B cell (primary cell): ENCODE measurements at regions not wholly inside any gene's neighbourhood (a gene's known extent, or its start where the extent isn't known, plus 50 kb on each side); places are given as distances from the start of the nearest gene placed in this dataset.

ENCODE experiments used
- ATAC-seq: fragments of 200-7000 bp; cut with Tn5 transposase; one replicate; pipeline ENCODE4 v1.10.0; 2021; ENCODE audit warnings: low read depth, mild to moderate bottlenecking, moderate number of reproducible peaks, moderate library complexity
- CTCF ChIA-PET: fragments of 350-600 bp; sonication (Branson Sonifier 250); formaldehyde crosslinking; loops from one replicate; lab custom pipeline; 2021; ENCODE audit warnings: antibody characterized with exemption, inconsistent platforms; lab: Charles Lee
- POLR2A ChIA-PET: fragments of 350-600 bp; sonication (Branson Sonifier 250); formaldehyde crosslinking; loops from one replicate; lab custom pipeline; 2021; ENCODE audit warnings: antibody characterized with exemption; lab: Charles Lee
- DNase-seq: peaks from one replicate; pipeline ENCODE4 v3.0.0; 2013
- H2AFZ ChIP-seq: 2 replicates; pipeline ENCODE4 v1.6.1; 2012; ENCODE audit warnings: mild to moderate bottlenecking, low read depth, low read length; ENCODE audit not compliant: insufficient read depth, poor library complexity, severe bottlenecking
- H3K27ac ChIP-seq, 2 donors: 1 replicate in 1 of 2; 2 replicates in 1 of 2; pipeline ENCODE4 v1.5.1; 2012 to 2013; ENCODE audit warnings: low read length in 2 of 2, mild to moderate bottlenecking in 2 of 2, moderate library complexity in 1 of 2
- H3K27me3 ChIP-seq, 4 experiments: fragments of 200-600 bp in 1 of 4; sonication (generic) in 1 of 4; replicated peaks in 1 of 4; 1 replicate in 2 of 4; 2 replicates in 2 of 4; pipeline versions ENCODE4 v1.6.1 to v1.7.0; 2013 to 2016; ENCODE audit warnings: low read length in 3 of 4, mild to moderate bottlenecking in 2 of 4, mixed read lengths in 1 of 4, moderate library complexity in 1 of 4; ENCODE audit not compliant: insufficient read depth in 4 of 4, control insufficient read depth in 3 of 4; ENCODE audit errors: control extremely low read depth in 1 of 4
- H3K36me3 ChIP-seq, 2 experiments: replicated peaks in 1 of 2; 1 replicate in 1 of 2; 2 replicates in 1 of 2; pipeline versions ENCODE4 v1.6.1 to v1.7.1; 2013; ENCODE audit warnings: low read length in 1 of 2; ENCODE audit not compliant: insufficient read depth in 2 of 2, control insufficient read depth in 1 of 2; ENCODE audit errors: control extremely low read depth in 1 of 2, extremely low read depth in 1 of 2
- H3K4me1 ChIP-seq, 2 donors: fragments of 200-600 bp in 1 of 2; sonication (generic) in 1 of 2; 1 replicate in 1 of 2; 2 replicates in 1 of 2; pipeline versions ENCODE4 v1.5.1 to v1.6.1; 2013 to 2017; ENCODE audit warnings: low read length in 2 of 2; ENCODE audit not compliant: control insufficient read depth in 2 of 2, insufficient read depth in 2 of 2
- H3K4me2 ChIP-seq: replicated peaks from 2 replicates; pipeline ENCODE3; 2012; ENCODE audit warnings: mild to moderate bottlenecking, low read depth, low read length; ENCODE audit not compliant: poor library complexity, severe bottlenecking
- H3K4me3 ChIP-seq, 5 experiments: fragments of 200-600 bp in 1 of 5; sonication (generic) in 1 of 5; 1 replicate in 3 of 5; 2 replicates in 2 of 5; pipeline versions ENCODE4 v1.5.1 to v1.7.0; 2011 to 2016; ENCODE audit warnings: low read length in 4 of 5, mild to moderate bottlenecking in 4 of 5, low read depth in 2 of 5, control low read depth in 1 of 5, moderate library complexity in 1 of 5; ENCODE audit not compliant: insufficient read depth in 1 of 5; ENCODE audit errors: control extremely low read depth in 1 of 5, extremely low read depth in 1 of 5
- H3K79me2 ChIP-seq: fragments of 200-600 bp; sonication (generic); one replicate; pipeline ENCODE4 v1.6.0; 2016; ENCODE audit warnings: low read length; ENCODE audit not compliant: control insufficient read depth, insufficient read depth
- H3K9ac ChIP-seq: fragments of 200-600 bp; sonication (generic); 2 replicates; pipeline ENCODE4 v1.6.1; 2017; ENCODE audit warnings: mild to moderate bottlenecking, low read length, moderate library complexity
- H3K9me3 ChIP-seq, 3 donors: one replicate each; pipeline versions ENCODE4 v1.6.1 to v1.7.1; 2013; ENCODE audit warnings: low read length in 2 of 3; ENCODE audit not compliant: control insufficient read depth in 2 of 3, insufficient read depth in 1 of 3; ENCODE audit errors: control extremely low read depth in 1 of 3
- H4K20me1 ChIP-seq: 2 replicates; pipeline ENCODE4 v1.6.0; 2012; ENCODE audit warnings: mild to moderate bottlenecking, low read length; ENCODE audit not compliant: insufficient read depth, control insufficient read depth, poor library complexity, severe bottlenecking
- H3K27ac Mint-ChIP-seq: one replicate; pipeline ENCODE4 v1.8.0; 2021; ENCODE audit warnings: mixed read lengths
- H3K27me3 Mint-ChIP-seq: one replicate; pipeline ENCODE4 v1.8.0; 2021; ENCODE audit warnings: mixed read lengths
- H3K4me1 Mint-ChIP-seq: one replicate; pipeline ENCODE4 v1.8.0; 2021; ENCODE audit warnings: mixed read lengths
- H3K4me3 Mint-ChIP-seq: one replicate; pipeline ENCODE4 v1.8.0; 2021; ENCODE audit warnings: mixed read lengths
- H3K9me3 Mint-ChIP-seq: one replicate; pipeline ENCODE4 v1.8.0; 2022; ENCODE audit warnings: mixed read lengths; ENCODE audit not compliant: insufficient read depth
- CTCF ChIP-seq: fragments of 200-600 bp; IDR thresholded peaks from one replicate; pipeline ENCODE4 v1.8.0; 2022; ENCODE audit warnings: antibody characterized with exemption, mild to moderate bottlenecking
- EZH2 ChIP-seq: IDR thresholded peaks from 2 replicates; pipeline ENCODE4 v1.6.1; 2012; ENCODE audit warnings: borderline replicate concordance, low read depth, mild to moderate bottlenecking, moderate library complexity, low read length; ENCODE audit not compliant: insufficient read depth, poor library complexity, severe bottlenecking
- WGBS: methylation state at CpG from one replicate; pipeline ENCODE4 v1.1.5; 2013; ENCODE audit warnings: missing lambda C conversion rate; ENCODE audit not compliant: insufficient coverage; 5-methylcytosine and 5-hydroxymethylcytosine counted together
- intact Hi-C: fragments of 100-400 bp; cut with micrococcal nuclease; formaldehyde crosslinking; loops from one replicate; pipeline ENCODE4 v1.10.0; 2022

GRCh38 chr4:14850455-14851097, 151.7 kb upstream of the CPEB2 start:
- no peaks in the 10 kb centered on the region for H3K9me3 Mint-ChIP-seq
- H3K27me3 Mint-ChIP-seq = peaks cover 6% of the 10 kb centered on the region
- peaks cover 0 to 3% (median 0%) of the 10 kb centered on the region in 4 experiments for H3K27me3 ChIP-seq
- H3K36me3 ChIP-seq = no peaks in the 10 kb centered on the region
- H3K4me3 ChIP-seq = no peak overlapping the region
- no peak overlapping the region for H2AFZ ChIP-seq
- H4K20me1 ChIP-seq = no peaks in the 10 kb centered on the region
- no peak overlapping the region for H3K9ac ChIP-seq
- H3K27ac ChIP-seq = no peak overlapping the region
- POLR2A ChIA-PET = no interaction called here
- no peak overlapping the region for H3K4me2 ChIP-seq
- H3K79me2 ChIP-seq = no peaks in the 10 kb centered on the region
- intact Hi-C loops = no loop called here
- DNase-seq = no peak
- no peaks in the 10 kb centered on the region for H3K9me3 ChIP-seq
- no peak for ATAC-seq
- no peak overlapping the region for H3K4me3 Mint-ChIP-seq
- WGBS = no CpG with 5 or more reads among the region's 1 CpG
- TF ChIP-seq EZH2 = no peak
- no peak for TF ChIP-seq CTCF
- peaks cover 8% of the 10 kb centered on the region for H3K4me1 Mint-ChIP-seq
- CTCF ChIA-PET = no interaction called here
- no peaks in the 10 kb centered on the region for H3K4me1 ChIP-seq
- no peak overlapping the region for H3K27ac Mint-ChIP-seq

- 100% methylated on average over 1 of the region's 2 CpGs for WGBS
- ChIA-PET CTCF (no interaction called here), POLR2A (no interaction called here)
- Mint-ChIP-seq H3K9me3 (no peaks in the 10 kb centered on the region), H3K4me1 (peaks cover 1% of the 10 kb centered on the region), H3K27me3 (peaks cover 6% of the 10 kb centered on the region), H3K27ac (no peak overlapping the region), H3K4me3 (no peak overlapping the region)
- DNase-seq = no peak
- H3K27ac ChIP-seq = no peak overlapping the region
- H3K4me3 ChIP-seq = no peak overlapping the region
- no peaks in the 10 kb centered on the region for H4K20me1 ChIP-seq
- no peak overlapping the region for H3K4me2 ChIP-seq
- H3K36me3 ChIP-seq = no peaks in the 10 kb centered on the region
- H3K27me3 ChIP-seq = peaks cover 0 to 3% (median 0%) of the 10 kb centered on the region in 4 experiments
- H2AFZ ChIP-seq = no peak overlapping the region
- TF ChIP-seq EZH2 = no peak
- no peak for TF ChIP-seq CTCF
- no peak overlapping the region for H3K9ac ChIP-seq
- no peak for ATAC-seq
- H3K4me1 ChIP-seq = no peaks in the 10 kb centered on the region
- no peaks in the 10 kb centered on the region for H3K9me3 ChIP-seq
- H3K79me2 ChIP-seq = no peaks in the 10 kb centered on the region
- intact Hi-C loops = no loop called here
Observed at GRCh38 chr4:14853176-14853943, 148.9 kb upstream of the CPEB2 start.
